ENCODE measurements at regions not wholly inside any gene's neighbourhood (a gene's known extent, or its start where the extent isn't known, plus 50 kb on each side); places are given as distances from the start of the nearest gene placed in this dataset.
"Not testable (repeated sequence)": the region's sequence is repeated elsewhere in the genome, so short reads cannot be mapped to it uniquely, and the experiment has no call there.

DNA sequence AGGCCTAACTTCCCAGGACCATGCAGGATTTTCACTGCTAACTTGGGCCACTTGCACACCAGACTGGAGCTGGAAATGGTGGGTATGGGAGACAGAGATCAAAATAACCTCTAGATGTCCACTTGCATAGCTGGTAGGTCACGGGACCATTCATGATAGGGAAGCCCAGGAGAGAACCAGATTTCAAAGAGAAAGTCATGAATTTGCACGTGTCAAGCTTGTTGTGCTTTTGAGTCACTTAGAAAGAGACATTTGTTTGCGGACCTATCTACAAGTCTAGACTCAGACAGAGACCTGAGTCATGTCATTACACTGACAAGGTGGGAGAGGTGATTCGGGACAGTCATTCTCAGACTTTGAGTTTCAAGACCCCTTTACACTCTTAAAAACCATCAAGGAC is 704.1 kb downstream of the DTWD2 start:
- not testable (repeated sequence) for DNase-seq (ENCODE audit: low read depth in 3 of 3)

DNA sequence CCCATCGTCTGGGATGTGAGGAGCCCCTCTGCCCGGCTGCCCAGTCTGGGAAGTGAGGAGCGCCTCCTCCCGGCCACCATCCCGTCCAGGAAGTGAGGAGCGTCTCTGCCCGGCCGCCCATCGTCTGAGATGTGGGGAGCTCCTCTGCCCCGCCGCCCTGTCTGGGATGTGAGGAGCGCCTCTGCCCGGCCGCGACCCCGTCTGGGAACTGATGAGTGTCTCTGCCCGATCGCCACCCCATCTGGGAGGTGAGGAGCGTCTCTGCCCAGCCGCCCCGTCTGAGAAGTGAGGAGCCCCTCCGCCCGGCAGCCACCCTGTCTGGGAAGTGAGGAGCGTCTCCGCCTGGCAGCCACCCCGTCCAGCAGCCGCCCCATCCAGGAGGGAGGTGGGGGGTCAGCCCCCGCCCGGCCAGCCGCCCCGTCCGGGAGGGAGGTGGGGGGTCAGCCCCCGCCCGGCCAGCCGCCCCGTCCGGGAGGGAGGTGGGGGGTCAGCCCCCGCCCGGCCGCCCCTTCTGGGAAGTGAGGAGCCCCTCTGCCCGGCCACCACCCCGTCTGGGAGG is 705.8 kb downstream of the DTWD2 start:
- not testable (repeated sequence) for DNase-seq (ENCODE audit: low read depth in 3 of 3)

DNA sequence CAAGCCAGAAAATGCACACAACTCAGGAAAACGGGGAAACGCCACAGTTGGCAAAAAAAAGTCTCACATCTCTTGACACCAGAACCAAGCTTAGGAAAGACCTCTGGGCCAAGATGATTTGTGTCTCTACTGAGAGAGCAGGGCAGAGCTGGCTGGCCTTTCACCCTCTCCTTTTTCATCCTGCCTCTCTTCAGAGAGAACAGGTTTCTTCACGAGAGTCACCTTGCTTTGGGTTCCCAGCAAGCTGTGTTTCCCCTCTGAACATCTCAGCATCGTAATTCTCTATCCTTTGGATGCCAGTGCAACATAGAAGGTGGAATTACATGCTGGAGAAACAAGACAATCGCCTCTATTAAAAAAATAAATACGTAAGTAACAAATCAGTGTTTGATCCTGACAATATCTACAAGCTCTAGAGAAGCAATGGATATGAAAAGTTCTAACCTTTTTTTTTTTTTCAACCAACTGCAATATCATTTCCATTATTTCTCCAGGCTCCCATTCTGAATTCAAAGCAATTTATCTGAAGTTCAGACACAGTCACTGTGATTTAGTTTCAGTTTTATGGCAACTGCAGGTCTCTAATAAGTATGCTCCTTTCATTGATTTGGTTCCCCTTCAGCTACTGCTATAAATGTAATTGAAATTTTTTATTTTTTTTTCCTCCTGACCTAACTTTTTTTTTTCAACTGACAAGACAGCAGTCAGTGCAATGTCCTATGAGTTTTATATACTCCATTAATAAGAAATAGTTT is 708.6 kb downstream of the DTWD2 start:
- no peak for DNase-seq (ENCODE audit: low read depth in 3 of 3)

DNA sequence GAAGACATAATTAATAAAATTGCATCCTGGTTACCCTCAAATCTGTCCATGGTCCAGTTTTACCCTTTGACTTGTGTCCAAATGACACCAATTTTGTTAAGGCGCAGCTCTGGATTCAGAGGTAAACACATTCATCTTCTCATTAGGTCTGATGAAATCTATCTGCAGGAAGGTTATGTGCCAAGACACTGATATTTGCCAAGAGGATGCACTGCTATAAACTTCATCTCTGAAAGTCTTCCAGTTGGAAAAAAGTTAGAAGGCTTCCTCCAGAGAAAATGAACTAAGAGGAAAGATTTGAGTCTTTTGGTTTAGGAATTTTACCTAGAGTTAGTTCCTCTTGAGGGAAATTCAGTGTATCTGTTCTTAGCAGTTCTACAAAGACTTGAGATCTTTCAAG is 717.8 kb downstream of the DTWD2 start:
- DNase-seq (ENCODE audit: low read depth in 3 of 3), result no peak

DNA sequence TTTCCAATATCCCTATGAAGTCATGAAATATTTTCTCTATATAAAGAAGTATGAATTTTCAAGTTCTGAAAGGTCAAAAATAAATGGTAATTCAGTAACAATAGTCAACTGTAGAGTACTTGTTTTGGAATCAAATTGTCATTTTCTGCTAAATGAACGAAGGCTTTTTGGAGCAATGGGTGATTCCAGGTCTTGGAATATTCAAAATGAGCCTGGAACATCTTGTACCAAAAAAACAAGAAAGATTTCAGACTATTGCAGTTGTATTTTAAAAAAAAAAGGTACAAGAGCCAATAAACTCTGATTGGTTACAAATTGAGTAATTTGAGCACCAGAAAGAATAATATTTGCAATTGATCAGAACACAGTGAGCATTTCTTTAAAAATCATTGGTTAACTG is 730.1 kb downstream of the DTWD2 start:
- no peak for DNase-seq (ENCODE audit: low read depth in 3 of 3)

DNA sequence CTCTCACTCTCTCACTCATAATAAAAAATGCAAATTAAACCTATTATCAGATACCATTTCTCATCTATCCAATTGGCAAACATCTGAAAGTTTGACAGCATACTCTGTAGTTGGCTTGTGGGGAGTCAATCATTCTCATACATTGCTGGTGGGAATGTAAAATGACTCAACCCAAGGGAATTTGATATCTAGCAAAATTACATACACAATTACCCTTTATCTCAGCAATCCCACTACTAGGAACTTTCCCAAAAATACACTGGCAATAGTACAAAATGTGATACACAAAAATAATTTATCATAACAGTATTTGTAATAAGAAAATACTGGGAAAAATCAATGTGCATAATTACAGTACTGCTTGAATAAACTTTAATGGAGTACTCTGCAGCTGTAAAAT is 731.3 kb downstream of the DTWD2 start:
- no peak for DNase-seq (ENCODE audit: low read depth in 3 of 3)

DNA sequence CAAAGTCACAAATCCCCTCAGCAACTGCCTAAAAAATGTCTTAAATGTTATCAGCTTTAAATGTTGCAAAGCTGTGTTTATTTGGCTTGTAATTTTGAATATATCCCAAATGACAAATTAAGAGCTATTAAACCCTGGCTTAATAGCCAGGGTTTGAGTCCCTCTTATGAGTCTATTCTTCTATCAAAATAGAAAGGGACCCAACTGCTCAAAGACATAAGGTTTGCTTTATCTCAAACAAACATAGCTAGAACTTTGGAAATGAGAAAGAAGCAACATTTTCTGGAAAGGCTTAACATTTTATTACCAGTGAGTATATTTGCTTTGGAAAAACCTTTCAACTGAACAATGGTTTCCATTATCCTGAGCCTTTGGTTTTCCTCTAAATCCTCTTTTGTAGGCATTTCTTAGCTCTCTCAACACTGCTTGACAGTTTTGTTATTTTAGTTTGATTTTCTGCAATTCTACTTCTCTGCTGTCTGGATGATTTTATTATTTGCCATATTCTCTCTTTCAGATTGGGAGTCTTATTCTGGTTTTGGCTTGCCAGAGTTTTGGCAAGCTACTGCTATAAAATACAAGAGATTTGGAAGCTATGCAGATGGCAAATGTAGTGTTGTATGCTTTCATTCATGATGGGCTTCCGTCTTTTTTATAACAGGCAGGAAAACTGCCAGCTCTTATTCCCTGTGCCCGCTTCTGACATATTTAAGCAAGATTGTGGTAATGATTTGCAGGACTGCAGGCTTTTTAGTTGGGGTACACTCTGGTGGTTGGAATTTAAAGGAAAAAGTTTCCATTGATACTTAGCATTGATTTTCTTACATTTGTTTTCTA is 734.9 kb downstream of the DTWD2 start:
- no peak for DNase-seq (ENCODE audit: low read depth in 3 of 3)

DNA sequence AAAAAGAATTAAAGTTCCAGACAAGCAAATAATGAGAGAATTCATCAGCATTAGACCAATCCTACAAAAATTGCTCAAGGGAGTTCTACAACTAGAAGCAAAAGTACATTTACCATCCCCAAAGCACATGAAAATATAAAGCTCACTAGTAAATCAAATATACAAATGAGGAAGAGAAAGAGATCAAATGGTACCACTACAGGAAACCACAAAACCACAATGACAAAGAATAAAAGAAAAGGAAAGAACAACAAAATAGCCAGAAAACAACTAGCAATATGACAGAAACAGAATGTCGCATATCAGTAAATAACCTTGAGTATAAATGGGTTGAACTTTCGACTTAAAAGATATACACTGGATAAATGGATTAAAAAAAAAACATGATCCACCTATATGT is 739.0 kb downstream of the DTWD2 start:
- no peak for DNase-seq (ENCODE audit: low read depth in 3 of 3)

DNA sequence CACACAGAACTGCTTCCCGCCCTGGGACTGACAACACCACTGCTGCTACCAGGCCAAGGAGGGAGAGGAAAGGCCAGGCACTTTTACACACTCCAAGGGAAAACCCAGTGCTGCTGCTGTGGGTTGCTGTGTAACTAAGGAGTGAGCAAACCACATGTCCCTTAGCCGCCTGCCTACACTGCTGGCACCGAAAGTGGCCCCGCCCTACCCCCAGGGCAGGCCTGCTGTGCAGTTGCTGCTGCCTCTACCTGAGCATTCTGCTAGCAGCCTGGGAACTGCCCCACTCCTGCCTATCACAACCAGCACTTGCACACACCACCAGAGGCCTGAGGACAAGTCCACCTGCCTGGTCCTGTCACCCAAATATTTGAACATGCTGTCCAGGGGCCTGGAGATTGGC is 740.9 kb downstream of the DTWD2 start:
- DNase-seq (ENCODE audit: low read depth in 3 of 3), result no peak

DNA sequence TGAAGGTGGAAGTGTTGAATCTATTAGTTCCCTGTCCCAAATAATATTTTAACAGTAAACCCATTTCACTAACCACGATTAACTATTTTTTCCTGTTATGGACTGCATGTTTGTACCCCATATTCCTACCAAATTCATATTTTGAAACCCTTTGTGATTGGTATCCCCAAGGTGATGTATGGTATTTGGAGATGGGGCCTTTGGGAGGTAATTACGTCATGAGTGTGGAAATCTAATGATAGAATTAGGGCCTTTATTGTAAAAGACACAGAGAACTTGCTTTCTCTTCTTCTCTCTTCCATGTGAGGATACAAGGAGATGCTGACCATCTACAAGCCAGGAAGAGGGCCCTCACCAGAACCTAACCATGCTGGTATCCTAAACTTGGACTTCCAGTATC is 744.7 kb downstream of the DTWD2 start:
- DNase-seq (ENCODE audit: low read depth in 3 of 3), result no peak

DNA sequence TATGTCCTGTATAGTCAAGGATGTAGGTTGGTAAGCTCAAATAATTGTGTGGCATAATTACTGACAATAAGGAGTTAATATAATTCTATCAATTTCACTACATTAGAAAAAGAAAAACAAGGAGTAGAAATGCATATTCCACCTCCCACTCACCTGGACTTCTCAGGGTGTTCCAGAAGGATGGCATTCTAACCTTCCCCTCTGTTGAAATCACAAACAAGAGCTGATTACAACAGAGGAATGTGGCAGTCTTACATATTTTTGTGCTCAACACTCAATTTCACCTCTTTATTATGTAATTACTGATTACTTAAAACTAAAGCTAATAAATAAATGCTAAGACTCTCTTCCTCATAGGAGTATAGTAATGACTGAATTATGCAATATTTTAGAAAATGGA is 745.3 kb downstream of the DTWD2 start:
- no peak for DNase-seq (ENCODE audit: low read depth in 3 of 3)

DNA sequence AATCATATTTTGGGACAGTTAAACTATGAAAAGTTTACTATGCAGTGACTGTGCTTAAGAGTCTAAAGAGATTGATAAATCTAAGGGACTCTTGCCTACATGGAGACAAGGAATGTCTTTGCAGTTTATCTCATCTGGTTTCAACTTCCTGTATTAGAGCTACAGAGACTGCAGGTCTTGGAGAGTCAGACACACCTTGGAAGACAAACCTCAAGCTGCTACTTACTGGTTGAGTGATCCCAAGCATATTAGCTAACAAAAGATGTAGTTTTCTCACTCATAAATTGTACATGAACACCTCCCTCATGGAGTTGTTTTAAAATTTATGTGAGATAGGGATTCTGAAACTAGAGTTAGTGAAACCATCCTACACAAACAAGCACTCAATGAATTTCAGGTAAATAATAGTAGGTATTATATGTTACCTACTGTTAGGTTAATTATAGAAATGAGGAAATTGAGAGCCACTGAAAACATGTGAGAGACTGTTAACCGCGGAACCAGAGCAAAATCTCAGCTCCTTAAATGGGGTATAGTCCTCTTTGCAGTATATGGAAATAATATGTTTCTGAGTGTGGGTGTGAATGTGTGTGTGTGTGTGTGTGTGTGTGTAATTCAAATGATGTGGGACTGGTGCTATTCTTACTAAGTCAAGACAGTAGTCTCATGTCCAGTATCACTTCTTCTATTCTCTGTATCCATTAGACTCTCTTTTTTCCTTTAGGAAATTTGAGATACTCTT is 752.1 kb downstream of the DTWD2 start:
- no peak for DNase-seq (ENCODE audit: low read depth in 3 of 3)

DNA sequence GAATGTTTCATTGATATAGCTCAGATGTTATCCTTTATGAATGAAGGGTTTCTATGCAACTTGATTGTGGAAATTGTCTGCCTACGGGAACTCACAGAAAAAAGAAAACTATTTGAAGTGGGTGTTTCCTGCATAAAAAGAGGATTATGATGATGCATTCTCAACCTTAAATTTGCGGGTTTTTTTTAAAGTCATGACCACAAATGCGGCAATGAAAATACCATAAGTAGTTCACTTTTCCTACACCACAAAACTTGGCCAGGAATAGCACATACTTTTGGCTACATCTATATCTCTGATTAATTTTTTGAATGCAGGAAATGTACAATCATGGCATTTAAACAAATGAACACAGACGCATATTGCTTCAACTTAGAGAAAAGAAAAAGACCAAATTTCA is 754.7 kb downstream of the DTWD2 start:
- no peak for DNase-seq (ENCODE audit: low read depth in 3 of 3)

DNA sequence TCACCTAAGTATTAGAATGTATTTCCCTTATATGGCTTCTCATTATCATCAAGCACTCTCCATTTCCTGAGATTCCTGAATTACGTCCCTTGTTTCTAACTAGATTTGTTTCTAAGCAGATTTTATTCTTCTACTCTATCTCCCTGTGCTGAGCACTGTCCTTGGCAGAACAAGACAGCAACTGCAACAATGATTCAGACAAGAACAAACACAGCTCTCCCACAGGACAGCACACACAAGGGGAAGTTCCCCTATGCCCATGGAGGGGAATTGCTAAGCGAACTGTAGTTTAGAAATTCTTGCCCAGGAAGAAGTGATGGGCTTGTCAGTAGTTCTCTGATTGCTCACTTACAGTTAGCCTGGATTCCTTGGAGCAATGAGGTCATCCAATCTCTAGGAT is 759.9 kb downstream of the DTWD2 start:
- DNase-seq (ENCODE audit: low read depth in 3 of 3), result no peak

DNA sequence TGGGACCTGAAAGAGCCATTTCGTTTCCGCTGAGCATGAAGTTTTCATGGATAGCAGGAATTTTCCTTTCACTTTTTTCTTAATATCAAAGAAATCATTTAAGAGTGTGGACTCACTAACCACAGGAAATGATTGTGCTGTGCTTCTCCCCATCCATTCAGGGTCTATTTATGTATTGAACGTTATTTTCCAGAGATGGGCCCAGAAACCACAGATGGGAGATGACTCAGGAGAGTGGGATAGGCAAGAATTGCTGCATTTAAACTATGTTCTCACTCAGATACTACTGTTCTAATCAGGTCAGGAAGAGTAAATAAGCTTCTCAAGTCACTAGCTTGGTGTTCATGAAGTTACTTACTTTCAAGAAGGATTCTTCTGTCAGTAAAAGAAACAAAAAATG is 763.8 kb downstream of the DTWD2 start:
- DNase-seq (ENCODE audit: low read depth in 3 of 3), result no peak

DNA sequence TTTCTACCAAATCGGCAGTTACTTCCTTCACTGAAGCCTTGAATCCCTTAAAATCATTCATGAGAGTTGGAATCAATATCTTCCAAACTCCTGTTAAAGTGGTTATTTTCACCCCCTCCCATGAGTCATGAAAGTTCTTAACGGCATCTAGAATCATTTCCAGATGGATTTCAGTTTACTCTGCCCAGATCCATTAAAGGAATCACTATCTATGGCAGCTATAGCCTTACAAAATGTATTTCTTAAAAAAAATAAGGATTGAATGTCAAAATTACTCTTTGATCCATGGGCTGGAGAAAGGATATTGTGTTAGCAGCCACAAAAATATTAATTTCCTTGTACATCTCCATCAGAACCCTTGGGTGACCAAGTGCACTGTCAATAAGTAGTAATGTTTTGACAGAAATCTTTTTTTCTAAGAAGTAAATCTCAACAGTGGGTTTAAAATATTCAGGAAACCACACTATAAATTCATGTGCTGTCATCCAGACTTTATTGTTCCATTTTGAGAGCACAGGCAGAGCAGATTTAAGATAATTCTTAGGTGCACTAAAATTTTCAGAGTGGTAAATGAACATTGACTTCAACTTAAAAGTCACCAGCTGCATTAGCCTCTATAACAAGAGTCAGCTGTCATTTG is 767.7 kb downstream of the DTWD2 start:
- no peak for DNase-seq (ENCODE audit: low read depth in 3 of 3)

DNA sequence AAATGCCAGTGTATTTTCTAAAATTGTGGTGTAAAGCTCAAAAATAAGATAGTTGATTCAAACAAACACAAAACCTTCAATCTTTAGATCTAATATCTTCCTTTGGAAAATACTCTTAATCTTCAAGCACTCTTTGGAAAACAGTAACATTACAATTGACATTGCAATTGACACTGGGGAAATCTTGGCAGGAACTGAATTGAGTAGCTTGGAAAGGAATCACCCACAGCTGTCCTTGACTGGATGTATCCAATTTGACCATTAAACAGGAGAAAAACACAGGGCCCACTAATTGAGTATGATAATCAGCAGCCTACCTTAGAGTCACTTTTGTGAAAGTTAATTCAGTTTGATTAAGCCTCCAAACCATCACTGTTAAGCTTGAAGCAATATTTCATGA is 776.7 kb downstream of the DTWD2 start:
- no peak for DNase-seq (ENCODE audit: low read depth in 3 of 3)

DNA sequence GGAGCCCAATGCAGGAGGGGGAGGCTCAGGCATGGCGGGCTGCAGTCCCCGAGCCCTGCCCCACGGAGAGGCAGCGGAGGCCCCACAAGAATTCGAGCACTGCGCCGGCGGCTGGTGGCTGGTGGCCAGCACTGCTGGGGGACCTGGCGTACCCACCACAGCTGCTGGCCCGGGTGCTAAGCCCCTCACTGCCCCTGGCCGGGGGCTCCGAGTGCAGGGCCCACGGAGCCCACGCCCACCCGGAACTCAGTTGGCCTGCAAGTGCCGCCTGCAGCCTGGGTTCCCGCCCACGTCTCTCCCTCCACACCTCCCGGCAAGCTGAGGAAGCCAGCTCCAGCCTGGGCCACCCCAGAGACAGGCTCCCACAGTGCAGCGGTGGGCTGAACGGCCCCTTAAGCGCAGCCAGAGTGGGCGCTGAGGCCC is 780.3 kb downstream of the DTWD2 start:
- no peak for DNase-seq (ENCODE audit: low read depth in 3 of 3)

DNA sequence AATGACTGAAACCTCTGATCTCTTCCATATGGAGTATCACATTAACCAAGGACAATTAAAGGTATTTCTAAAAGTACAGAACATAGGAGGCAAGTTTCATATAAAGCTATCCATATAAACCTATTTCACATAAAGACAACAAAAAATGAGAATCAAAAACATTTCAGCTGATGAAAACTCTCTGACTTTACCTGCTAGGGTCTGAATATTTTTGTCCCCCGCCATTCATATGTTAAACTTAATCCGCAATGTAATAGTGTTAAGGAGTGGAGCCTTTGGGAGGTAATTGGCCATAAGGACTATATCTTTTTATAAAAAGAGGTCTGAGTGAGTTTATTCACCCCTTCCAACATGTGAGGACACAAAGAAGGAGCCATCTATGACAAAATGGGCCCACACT is 788.5 kb downstream of the DTWD2 start:
- DNase-seq (ENCODE audit: low read depth in 3 of 3), result no peak

DNA sequence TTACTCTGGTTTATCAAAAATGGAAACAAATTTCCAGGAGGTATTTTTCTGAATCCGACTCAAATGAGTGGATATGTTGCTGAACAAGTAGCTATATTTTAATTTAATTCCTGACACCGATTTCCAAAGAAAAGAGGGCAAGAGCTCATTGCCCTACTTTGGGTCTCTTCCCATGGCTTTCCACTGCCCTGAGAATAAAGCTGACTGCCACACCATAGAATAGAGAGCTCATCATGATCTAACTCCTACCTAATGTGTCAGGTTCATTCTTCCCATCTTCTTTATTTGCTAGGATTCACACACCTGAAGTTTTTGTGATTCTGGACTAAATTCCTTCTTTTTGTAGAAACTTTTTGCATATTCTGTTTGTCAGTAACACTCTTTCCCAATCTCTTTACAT is 792.1 kb downstream of the DTWD2 start:
- DNase-seq (ENCODE audit: low read depth in 3 of 3), result no peak

DNA sequence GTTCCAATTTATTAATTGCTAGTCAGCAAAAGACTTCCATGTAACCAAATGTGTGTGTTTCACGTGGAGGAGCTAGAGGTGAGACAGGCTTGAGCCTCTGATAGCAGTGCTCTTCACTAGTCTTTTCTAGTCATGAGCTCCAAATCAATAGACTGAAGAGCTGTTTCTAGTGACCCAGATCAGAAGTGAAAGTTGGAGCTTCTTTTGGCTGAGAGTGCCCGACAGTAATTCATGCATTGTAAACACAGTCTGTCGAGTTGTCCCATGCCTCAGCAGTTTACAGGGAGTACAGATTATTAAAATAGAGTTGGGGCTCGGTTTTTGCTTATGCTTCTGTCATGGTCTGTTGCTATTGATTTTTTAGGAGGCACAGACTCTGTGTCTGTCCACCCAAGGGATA is 793.1 kb downstream of the DTWD2 start:
- DNase-seq (ENCODE audit: low read depth in 3 of 3), result no peak

Measured in stimulated activated CD4-positive, alpha-beta T cell treated with anti-CD3 and anti-CD28 coated beads, TNF-alpha, amount 100 ng/mL, for 48 hours (primary cell).